HEK293 (cell line): ENCODE measurements at regions not wholly inside any gene's neighbourhood (a gene's known extent, or its start where the extent isn't known, plus 50 kb on each side); places are given as distances from the start of the nearest gene placed in this dataset.

Experiments
- CTCF ChIP-seq: fragments of 450-650 bp; formaldehyde crosslinking; IDR thresholded peaks from 2 replicates; pipeline ENCODE4 v1.5.1; 2016; ENCODE audit warnings: missing biosample characterization, missing genetic modification characterization
- ZNF16 ChIP-seq: fragments of 450-650 bp; formaldehyde crosslinking; IDR thresholded peaks from 2 replicates; pipeline ENCODE4 v1.5.1; 2016; ENCODE audit warnings: low read depth, missing biosample characterization, missing genetic modification characterization
- ZNF626 ChIP-seq: fragments of 450-650 bp; sonication (Bioruptor Pico); formaldehyde crosslinking; IDR thresholded peaks from 2 replicates; pipeline ENCODE4 v1.5.1; 2018; ENCODE audit warnings: missing biosample characterization, missing genetic modification characterization, inconsistent platforms

GRCh38 chr3:180290300-180290699 lies 253.6 kb upstream of the PEX5L start:
- TF ChIP-seq ZNF16 (tag by site-specific recombination) (no peak), CTCF (tag by site-specific recombination) (no peak), ZNF626 (tag by site-specific recombination) (no peak)
